Upper lobe of left lung (tissue), 6 donors: ENCODE measurements at regions not wholly inside any gene's neighbourhood (a gene's known extent, or its start where the extent isn't known, plus 50 kb on each side); places are given as distances from the start of the nearest gene placed in this dataset.

ENCODE experiments used
- ATAC-seq, 2 donors: fragments of 200-7000 bp; cut with Tn5 transposase; one replicate each; pipeline ENCODE4 v1.9.1; 2022; ENCODE audit warnings: mild to moderate bottlenecking in 2 of 2, moderate library complexity in 2 of 2; ENCODE audit not compliant: low FRiP score in 2 of 2
- DNase-seq, 2 donors: peaks; one replicate each; pipeline ENCODE4 v3.0.0-alpha.2; 2019 to 2020
- H3K27ac ChIP-seq, 4 donors: fragments of 200-600 bp; sonication (generic); one replicate each; pipeline ENCODE4 v1.5.1; 2016 to 2019
- H3K27me3 ChIP-seq, 4 donors: fragments of 200-600 bp; sonication (generic); one replicate each; pipeline ENCODE4 v1.5.1; 2017 to 2019
- H3K36me3 ChIP-seq, 4 donors: fragments of 200-600 bp; sonication (generic); one replicate each; pipeline ENCODE4 v1.5.1; 2016 to 2019
- H3K4me1 ChIP-seq, 4 donors: fragments of 200-600 bp; sonication (generic); one replicate each; pipeline ENCODE4 v1.5.1; 2018 to 2019
- H3K4me3 ChIP-seq, 4 donors: fragments of 200-600 bp; sonication (generic); one replicate each; pipeline ENCODE4 v1.5.1; 2017 to 2019; ENCODE audit warnings: mild to moderate bottlenecking in 2 of 4, moderate library complexity in 1 of 4
- H3K9me3 ChIP-seq, 4 donors: fragments of 200-600 bp; sonication (generic); one replicate each; pipeline ENCODE4 v1.5.1; 2018 to 2019
- CTCF ChIP-seq, 6 experiments: fragments of 450-650 bp in 4 of 6; fragments of 200-600 bp in 2 of 6; sonication (generic) in 2 of 6; IDR thresholded peaks; one replicate each; pipeline ENCODE4 v1.5.1; 2016 to 2019; ENCODE audit warnings: antibody characterized with exemption in 6 of 6
- EP300 ChIP-seq, 4 donors: sonication (generic); formaldehyde crosslinking; IDR thresholded peaks; one replicate each; pipeline ENCODE4 v1.5.1; 2017; ENCODE audit warnings: antibody characterized with exemption in 4 of 4, control low read depth in 2 of 4
- POLR2A ChIP-seq, 4 donors: fragments of 450-650 bp; IDR thresholded peaks; one replicate each; pipeline ENCODE4 v1.5.1; 2016 to 2017; ENCODE audit warnings: antibody characterized with exemption in 4 of 4, mild to moderate bottlenecking in 2 of 4
- POLR2AphosphoS5 ChIP-seq, 2 donors: sonication (generic); formaldehyde crosslinking; IDR thresholded peaks; one replicate each; pipeline ENCODE4 v1.5.1; 2017; ENCODE audit warnings: antibody characterized with exemption in 2 of 2
- WGBS, 2 donors: methylation state at CpG; one replicate each; pipeline ENCODE4 v1.1.5; 2017 to 2018; 5-methylcytosine and 5-hydroxymethylcytosine counted together
- donor health status: DM: no; HTN: no; CAD: no; lungs with moderate emphysema.
- donor health status: DM: no; HTN: yes; CAD: no; lungs with severe emphysema.

GRCh38 chrY:8202837-8203236 lies 1134.4 kb upstream of the TSPY4 start:
- no peak overlapping the region for H3K4me3 ChIP-seq
- H3K9me3 ChIP-seq = no peaks in the 10 kb centered on the region
- ATAC-seq = no peak
- DNase-seq = no peak
- H3K27ac ChIP-seq = no peak overlapping the region
- H3K36me3 ChIP-seq = no peaks in the 10 kb centered on the region
- no peaks in the 10 kb centered on the region for H3K27me3 ChIP-seq
- TF ChIP-seq CTCF (IDR thresholded peaks at IDR 0.05) (no peak), EP300 (IDR thresholded peaks at IDR 0.05) (no peak), POLR2A (IDR thresholded peaks at IDR 0.05) (no peak), POLR2AphosphoS5 (IDR thresholded peaks at IDR 0.05) (no peak)
- H3K4me1 ChIP-seq = no peaks in the 10 kb centered on the region
- 47% methylated on average over 3 of the region's 3 CpGs; no CpG with 5 or more reads in 1 of the 2 donors for WGBS, 2 donors

GRCh38 chrY:8241144-8241543 lies 1096.1 kb upstream of the TSPY4 start:
- no peak for TF ChIP-seq POLR2A (IDR thresholded peaks at IDR 0.05)
- TF ChIP-seq EP300 (IDR thresholded peaks at IDR 0.05) = no peak
- no peak for TF ChIP-seq POLR2AphosphoS5 (IDR thresholded peaks at IDR 0.05)
- TF ChIP-seq CTCF (IDR thresholded peaks at IDR 0.05) = no peak
- ATAC-seq (no peak), DNase-seq (no peak)
- H3K36me3 ChIP-seq = no peaks in the 10 kb centered on the region
- no peaks in the 10 kb centered on the region for H3K9me3 ChIP-seq
- H3K27me3 ChIP-seq = no peaks in the 10 kb centered on the region
- H3K4me1 ChIP-seq = no peaks in the 10 kb centered on the region
- no peak overlapping the region for H3K27ac ChIP-seq
- H3K4me3 ChIP-seq = no peak overlapping the region
- 77% methylated on average over 8 of the region's 8 CpGs; no CpG with 5 or more reads in 1 of the 2 donors for whole genome bisulfite sequencing, 2 donors

GRCh38 chrY:8273807-8274206 lies 1063.5 kb upstream of the TSPY4 start:
- Histone ChIP-seq H3K9me3 (no peaks in the 10 kb centered on the region), H3K27me3 (no peaks in the 10 kb centered on the region), H3K36me3 (no peaks in the 10 kb centered on the region), H3K4me1 (no peaks in the 10 kb centered on the region), H3K4me3 (no peak overlapping the region), H3K27ac (no peak overlapping the region)
- TF ChIP-seq EP300 (IDR thresholded peaks at IDR 0.05) (no peak), POLR2A (IDR thresholded peaks at IDR 0.05) (no peak), POLR2AphosphoS5 (IDR thresholded peaks at IDR 0.05) (no peak), CTCF (IDR thresholded peaks at IDR 0.05) (no peak)
- DNase-seq (no peak), ATAC-seq (no peak)

GRCh38 chrY:8305021-8305420 lies 1032.2 kb upstream of the TSPY4 start:
- WGBS, 2 donors = 62% methylated on average over 1 of the region's 1 CpG; no CpG with 5 or more reads in 1 of the 2 donors
- Histone ChIP-seq H3K27me3 (no peaks in the 10 kb centered on the region), H3K4me1 (no peaks in the 10 kb centered on the region), H3K27ac (no peak overlapping the region), H3K9me3 (no peaks in the 10 kb centered on the region), H3K4me3 (no peak overlapping the region), H3K36me3 (no peaks in the 10 kb centered on the region)
- no peak for TF ChIP-seq CTCF (IDR thresholded peaks at IDR 0.05)
- TF ChIP-seq EP300 (IDR thresholded peaks at IDR 0.05) = no peak
- TF ChIP-seq POLR2AphosphoS5 (IDR thresholded peaks at IDR 0.05) = no peak
- TF ChIP-seq POLR2A (IDR thresholded peaks at IDR 0.05) = no peak
- no peak for DNase-seq
- ATAC-seq = no peak

GRCh38 chrY:8324113-8324512 lies 1013.2 kb upstream of the TSPY4 start:
- H3K36me3 ChIP-seq = no peaks in the 10 kb centered on the region
- no peak for DNase-seq
- no peaks in the 10 kb centered on the region for H3K9me3 ChIP-seq
- no peak for ATAC-seq
- no peak overlapping the region for H3K4me3 ChIP-seq
- TF ChIP-seq POLR2AphosphoS5 (IDR thresholded peaks at IDR 0.05) (no peak), CTCF (IDR thresholded peaks at IDR 0.05) (no peak), POLR2A (IDR thresholded peaks at IDR 0.05) (no peak), EP300 (IDR thresholded peaks at IDR 0.05) (no peak)
- no peaks in the 10 kb centered on the region for H3K27me3 ChIP-seq
- H3K4me1 ChIP-seq = no peaks in the 10 kb centered on the region
- H3K27ac ChIP-seq = no peak overlapping the region
